Thyroid gland (tissue), 4 donors: ENCODE measurements at regions not wholly inside any gene's neighbourhood (a gene's known extent, or its start where the extent isn't known, plus 50 kb on each side); places are given as distances from the start of the nearest gene placed in this dataset.
"Not testable (repeated sequence)": the region's sequence is repeated elsewhere in the genome, so short reads cannot be mapped to it uniquely, and the experiment has no call there.

ENCODE experiments used
- CTCF ChIP-seq, 6 experiments: fragments of 200-600 bp in 3 of 6; fragments of 450-650 bp in 3 of 6; sonication (generic) in 3 of 6; IDR thresholded peaks; one replicate each; pipeline ENCODE4 v1.5.1; 2016 to 2019; ENCODE audit warnings: antibody characterized with exemption in 6 of 6, mild to moderate bottlenecking in 2 of 6, inconsistent platforms in 1 of 6, moderate library complexity in 1 of 6
- POLR2A ChIP-seq, 2 donors: fragments of 450-650 bp; IDR thresholded peaks; one replicate each; pipeline ENCODE4 v1.6.1; 2017; ENCODE audit warnings: antibody characterized with exemption in 2 of 2, mild to moderate bottlenecking in 2 of 2, moderate library complexity in 1 of 2

- TF ChIP-seq CTCF, POLR2A (IDR thresholded peaks at IDR 0.05): not testable (repeated sequence)
Measured at GRCh38 chrY:11214851-11215250, 1486.2 kb upstream of the USP9Y start.
